MM.1S (cell line): ENCODE measurements at regions not wholly inside any gene's neighbourhood (a gene's known extent, or its start where the extent isn't known, plus 50 kb on each side); places are given as distances from the start of the nearest gene placed in this dataset.

Source experiments
- DNase-seq: peaks from one replicate; pipeline ENCODE4 v3.0.0-alpha.2; 2015
- H2AFZ ChIP-seq: fragments of 300-600 bp; sonication (generic); 2 replicates; pipeline ENCODE4 v1.6.0; 2016; ENCODE audit warnings: antibody characterized with exemption, low read length
- H3F3A ChIP-seq: fragments of 300-600 bp; sonication (generic); 2 replicates; pipeline ENCODE4 v1.6.1; 2016; ENCODE audit warnings: mild to moderate bottlenecking, antibody characterized with exemption, low read length, moderate library complexity, mixed read lengths; ENCODE audit not compliant: insufficient read depth
- H3K27ac ChIP-seq: fragments of 300-600 bp; sonication (generic); 2 replicates; pipeline ENCODE4 v1.5.1; 2016; ENCODE audit warnings: mild to moderate bottlenecking, low read length
- H3K27me3 ChIP-seq: fragments of 300-600 bp; sonication (generic); replicated peaks from 2 replicates; pipeline ENCODE4 v1.6.0; 2016; ENCODE audit warnings: low read length; ENCODE audit not compliant: insufficient read depth
- H3K36me3 ChIP-seq: fragments of 300-600 bp; sonication (generic); replicated peaks from 2 replicates; pipeline ENCODE4 v1.6.1; 2016; ENCODE audit warnings: mild to moderate bottlenecking, low read length, mixed read lengths; ENCODE audit not compliant: insufficient read depth
- H3K4me1 ChIP-seq: fragments of 300-600 bp; sonication (generic); 2 replicates; pipeline ENCODE4 v1.6.1; 2016; ENCODE audit warnings: low read length, mixed read lengths
- H3K4me2 ChIP-seq: fragments of 300-600 bp; sonication (generic); 2 replicates; pipeline ENCODE4 v1.6.0; 2016; ENCODE audit warnings: low read depth, low read length
- H3K4me3 ChIP-seq: fragments of 300-600 bp; sonication (generic); 2 replicates; pipeline ENCODE4 v1.5.1; 2016; ENCODE audit warnings: low read length, mixed read lengths
- H3K79me2 ChIP-seq: fragments of 300-600 bp; sonication (generic); 2 replicates; pipeline ENCODE4 v1.6.1; 2016; ENCODE audit warnings: mixed run types, low read length, mixed read lengths
- H3K9ac ChIP-seq: fragments of 300-600 bp; sonication (generic); 2 replicates; pipeline ENCODE4 v1.6.1; 2016; ENCODE audit warnings: low read length, mixed read lengths
- H3K9me2 ChIP-seq: fragments of 300-600 bp; sonication (generic); replicated peaks from 2 replicates; pipeline ENCODE4 v1.6.1; 2016; ENCODE audit warnings: mild to moderate bottlenecking, low read length, mixed read lengths; ENCODE audit not compliant: insufficient read depth
- H3K9me3 ChIP-seq: fragments of 300-600 bp; sonication (generic); replicated peaks from 2 replicates; pipeline ENCODE4 v1.6.1; 2016; ENCODE audit warnings: mild to moderate bottlenecking, low read length, mixed read lengths; ENCODE audit not compliant: insufficient read depth
- H4K20me1 ChIP-seq: fragments of 300-600 bp; sonication (generic); 2 replicates; pipeline ENCODE4 v1.6.1; 2016; ENCODE audit warnings: mild to moderate bottlenecking, low read length, moderate library complexity, mixed read lengths; ENCODE audit not compliant: insufficient read depth
- EZH2 ChIP-seq: fragments of 300-600 bp; sonication (generic); optimal IDR thresholded peaks from 2 replicates; pipeline ENCODE3; 2017; ENCODE audit warnings: low read depth, mild to moderate bottlenecking, antibody characterized with exemption, low read length, mixed read lengths
- EZH2phosphoT487 ChIP-seq: fragments of 300-600 bp; sonication (generic); IDR thresholded peaks from 2 replicates; pipeline ENCODE4 v1.6.1; 2018; ENCODE audit warnings: antibody characterized with exemption, low read length
- TF ChIP-seq, protein P1 (sequence below): fragments of 300-600 bp; sonication (generic); IDR thresholded peaks from 2 replicates; pipeline ENCODE4 v1.5.1; 2016; ENCODE audit warnings: antibody characterized with exemption, low read length, mixed read lengths

DNA sequence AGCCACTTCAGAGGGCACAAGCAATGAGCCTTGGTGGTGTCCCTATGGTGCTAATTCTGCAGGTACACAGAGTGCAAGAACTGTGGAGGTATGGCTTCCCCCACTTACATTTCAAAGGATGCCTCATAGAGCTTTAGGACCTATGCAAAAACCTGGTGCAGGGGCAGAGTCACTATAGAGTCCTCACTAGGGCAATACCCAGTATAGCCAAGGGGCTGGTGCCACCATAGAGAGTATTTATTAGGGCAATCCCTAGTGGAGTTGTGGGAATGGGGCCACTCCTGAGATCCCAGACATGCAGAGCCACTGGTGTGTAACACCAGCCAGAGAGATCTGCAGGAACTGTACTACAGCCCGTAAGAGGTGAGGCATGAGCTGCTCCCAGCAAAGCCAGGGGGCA lies 312.2 kb downstream of the SLC4A3 start:
- H3K27me3 ChIP-seq: no peaks in the 10 kb centered on the region
- H3K9ac ChIP-seq: no peak overlapping the region
- no peak overlapping the region for H3K27ac ChIP-seq
- H3F3A ChIP-seq: no peaks in the 10 kb centered on the region
- H3K4me2 ChIP-seq: no peak overlapping the region
- no peak for DNase-seq
- no peak overlapping the region for H2AFZ ChIP-seq
- H3K79me2 ChIP-seq: no peaks in the 10 kb centered on the region
- H4K20me1 ChIP-seq: no peaks in the 10 kb centered on the region
- H3K9me3 ChIP-seq: no peaks in the 10 kb centered on the region
- no peaks in the 10 kb centered on the region for H3K36me3 ChIP-seq
- H3K9me2 ChIP-seq: no peaks in the 10 kb centered on the region
- H3K4me3 ChIP-seq: no peak overlapping the region
- TF ChIP-seq EZH2 (no peak), EZH2phosphoT487 (no peak)
- TF ChIP-seq, protein P1, sequence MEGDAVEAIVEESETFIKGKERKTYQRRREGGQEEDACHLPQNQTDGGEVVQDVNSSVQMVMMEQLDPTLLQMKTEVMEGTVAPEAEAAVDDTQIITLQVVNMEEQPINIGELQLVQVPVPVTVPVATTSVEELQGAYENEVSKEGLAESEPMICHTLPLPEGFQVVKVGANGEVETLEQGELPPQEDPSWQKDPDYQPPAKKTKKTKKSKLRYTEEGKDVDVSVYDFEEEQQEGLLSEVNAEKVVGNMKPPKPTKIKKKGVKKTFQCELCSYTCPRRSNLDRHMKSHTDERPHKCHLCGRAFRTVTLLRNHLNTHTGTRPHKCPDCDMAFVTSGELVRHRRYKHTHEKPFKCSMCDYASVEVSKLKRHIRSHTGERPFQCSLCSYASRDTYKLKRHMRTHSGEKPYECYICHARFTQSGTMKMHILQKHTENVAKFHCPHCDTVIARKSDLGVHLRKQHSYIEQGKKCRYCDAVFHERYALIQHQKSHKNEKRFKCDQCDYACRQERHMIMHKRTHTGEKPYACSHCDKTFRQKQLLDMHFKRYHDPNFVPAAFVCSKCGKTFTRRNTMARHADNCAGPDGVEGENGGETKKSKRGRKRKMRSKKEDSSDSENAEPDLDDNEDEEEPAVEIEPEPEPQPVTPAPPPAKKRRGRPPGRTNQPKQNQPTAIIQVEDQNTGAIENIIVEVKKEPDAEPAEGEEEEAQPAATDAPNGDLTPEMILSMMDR: no peak
- no peaks in the 10 kb centered on the region for H3K4me1 ChIP-seq

DNA sequence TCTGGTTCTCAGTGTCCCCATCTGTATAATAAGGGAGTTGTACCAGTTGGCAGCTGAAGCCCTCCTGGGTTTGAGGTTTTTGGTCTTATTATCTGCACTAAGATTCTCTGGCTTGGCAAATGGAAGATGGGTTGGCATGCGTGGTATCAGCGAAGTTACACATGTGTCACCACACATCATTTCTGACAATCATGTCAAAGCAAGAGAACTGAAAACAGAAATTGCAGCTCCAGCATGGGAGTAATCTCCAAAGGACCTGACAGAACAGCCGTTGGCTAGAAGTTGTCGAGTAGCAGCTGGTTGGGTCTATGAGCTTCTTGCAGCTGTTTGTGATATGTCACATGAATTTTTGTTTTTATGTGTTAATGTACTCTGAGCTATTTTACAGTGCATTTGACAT lies 317.4 kb downstream of the SLC4A3 start:
- H4K20me1 ChIP-seq: no peaks in the 10 kb centered on the region
- H3F3A ChIP-seq: no peaks in the 10 kb centered on the region
- H2AFZ ChIP-seq: no peak overlapping the region
- H3K9me3 ChIP-seq: no peaks in the 10 kb centered on the region
- no peaks in the 10 kb centered on the region for H3K79me2 ChIP-seq
- TF ChIP-seq EZH2phosphoT487 (no peak), EZH2 (no peak)
- no peak overlapping the region for H3K4me3 ChIP-seq
- H3K36me3 ChIP-seq: no peaks in the 10 kb centered on the region
- no peaks in the 10 kb centered on the region for H3K9me2 ChIP-seq
- H3K4me1 ChIP-seq: no peaks in the 10 kb centered on the region
- no peak overlapping the region for H3K9ac ChIP-seq
- no peak overlapping the region for H3K4me2 ChIP-seq
- H3K27me3 ChIP-seq: no peaks in the 10 kb centered on the region
- H3K27ac ChIP-seq: no peak overlapping the region
- DNase-seq: no peak

DNA sequence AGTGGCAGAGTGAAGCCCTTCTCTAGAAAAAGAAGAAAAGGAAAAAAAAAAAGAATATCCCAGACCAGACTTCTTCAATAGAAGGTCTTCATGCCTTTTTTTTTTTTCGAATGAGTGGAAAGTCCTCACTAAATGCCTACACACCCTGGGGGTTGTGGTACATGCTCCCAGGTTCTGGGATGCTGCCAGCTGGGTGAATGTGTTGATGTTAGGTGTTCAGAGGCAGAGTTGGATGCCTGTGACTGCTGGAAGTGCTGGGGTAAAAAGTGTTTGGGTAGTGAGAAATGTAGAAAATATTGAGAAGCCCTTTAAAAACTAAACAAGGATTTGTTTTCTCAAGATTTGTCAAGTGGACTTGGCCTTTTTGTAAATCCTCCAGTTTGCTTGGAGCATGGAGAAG lies 318.6 kb downstream of the SLC4A3 start:
- no peak for DNase-seq
- TF ChIP-seq EZH2phosphoT487 (no peak), EZH2 (no peak)
- TF ChIP-seq, protein P1: no peak
- H3K9me2 ChIP-seq: no peaks in the 10 kb centered on the region
- H3K79me2 ChIP-seq: no peaks in the 10 kb centered on the region
- no peaks in the 10 kb centered on the region for H3K36me3 ChIP-seq
- no peaks in the 10 kb centered on the region for H3K4me1 ChIP-seq
- no peak overlapping the region for H3K27ac ChIP-seq
- no peak overlapping the region for H3K4me2 ChIP-seq
- H3K9me3 ChIP-seq: no peaks in the 10 kb centered on the region
- H3K9ac ChIP-seq: no peak overlapping the region
- H2AFZ ChIP-seq: no peak overlapping the region
- H3K27me3 ChIP-seq: no peaks in the 10 kb centered on the region
- H3K4me3 ChIP-seq: no peak overlapping the region
- H4K20me1 ChIP-seq: no peaks in the 10 kb centered on the region
- no peaks in the 10 kb centered on the region for H3F3A ChIP-seq

GRCh38 chr2:219946529-219946928 lies 319.1 kb downstream of the SLC4A3 start:
- Histone ChIP-seq H3K9me2 (no peaks in the 10 kb centered on the region), H3K79me2 (no peaks in the 10 kb centered on the region), H3K9ac (no peak overlapping the region), H2AFZ (no peak overlapping the region), H3K27me3 (no peaks in the 10 kb centered on the region), H3K4me1 (no peaks in the 10 kb centered on the region), H3K4me3 (no peak overlapping the region), H3K36me3 (no peaks in the 10 kb centered on the region), H3K9me3 (no peaks in the 10 kb centered on the region), H3F3A (no peaks in the 10 kb centered on the region), H4K20me1 (no peaks in the 10 kb centered on the region), H3K27ac (no peak overlapping the region), H3K4me2 (no peak overlapping the region)
- TF ChIP-seq EZH2: no peak
- no peak for TF ChIP-seq EZH2phosphoT487
- TF ChIP-seq, protein P1: no peak
- DNase-seq: no peak
